ENCODE measurements at regions not wholly inside any gene's neighbourhood (a gene's known extent, or its start where the extent isn't known, plus 50 kb on each side); places are given as distances from the start of the nearest gene placed in this dataset.

- ATAC-seq: no peak
- H4K20me1 ChIP-seq (replicated peaks; ENCODE audit: control insufficient read depth, insufficient read depth, low read length): no peaks in the 10 kb centered on the region
- H3K36me3 ChIP-seq (ENCODE audit: control insufficient read depth, insufficient read depth, low read length): no peaks in the 10 kb centered on the region
- H3K4me3 ChIP-seq: no peak overlapping the region
- no peak overlapping the region for H3K9ac ChIP-seq (ENCODE audit: insufficient read depth in 1 of 2, low read depth in 2 of 2, low read length in 2 of 2)
- H2AFZ ChIP-seq (ENCODE audit: low read depth, low read length): no peak overlapping the region
- intact Hi-C loops (cut with micrococcal nuclease): no loop called here
- ChIA-PET POLR2A (no interaction called here), CTCF (ENCODE audit: low intra/inter-chr PET ratio) (no interaction called here)
- in situ Hi-C loops (cut with MboI): no loop called here
- no peak overlapping the region for H3K27ac ChIP-seq (ENCODE audit: extremely low read depth, low read depth, low read length)
- no peaks in the 10 kb centered on the region for H3K79me2 ChIP-seq (ENCODE audit: control insufficient read depth, insufficient read depth, low read length)
- no peak for FAIRE-seq
- WGBS (ENCODE audit: insufficient coverage, low coverage, missing lambda C conversion rate): 0% methylated on average over 6 of the region's 6 CpGs
- no peak for DNase-seq (ENCODE audit: extremely low read depth in 1 of 4, low spot score in 3 of 4)
- H3K27me3 ChIP-seq (ENCODE audit: control insufficient read depth in 2 of 2, insufficient read depth in 2 of 2, low read length in 2 of 2): no peaks in the 10 kb centered on the region
- H3K9me3 ChIP-seq (replicated peaks; ENCODE audit: control insufficient read depth, insufficient read depth, low read depth, low read length): no peaks in the 10 kb centered on the region
- no peak overlapping the region for H3K4me2 ChIP-seq (ENCODE audit: insufficient read depth, low read length)
- BruUV-seq (replicated peaks): no TSS peak
- no peaks in the 10 kb centered on the region for H3K9me1 ChIP-seq (ENCODE audit: control insufficient read depth, insufficient read depth, low read length)
- H3K4me1 ChIP-seq (replicated peaks in 1 of 2; ENCODE audit: control insufficient read depth in 2 of 2, insufficient read depth in 2 of 2, low read length in 2 of 2): no peaks in the 10 kb centered on the region
- no peak for TF ChIP-seq ETV1 (tag; conservative IDR thresholded peaks at IDR 0.05; ENCODE audit: low read depth)
- TF ChIP-seq ZHX1 (conservative IDR thresholded peaks at IDR 0.05; ENCODE audit: low read length): no peak
- TF ChIP-seq UBTF (IDR thresholded peaks at IDR 0.05; ENCODE audit: borderline replicate concordance in 1 of 2, low read depth in 2 of 2, low read length in 2 of 2): no peak
- TF ChIP-seq ATF2 (CRISPR knock-in tag; IDR thresholded peaks at IDR 0.05): no peak
- TF ChIP-seq CBX8 (IDR thresholded peaks at IDR 0.05; ENCODE audit: borderline replicate concordance, extremely low read depth, low read depth, low read length, poor library complexity, severe bottlenecking): no peak
- TF ChIP-seq ZNF408 (CRISPR knock-in tag; IDR thresholded peaks at IDR 0.05; ENCODE audit: low read depth): no peak
- no peak for TF ChIP-seq SIX5 (IDR thresholded peaks at IDR 0.05; ENCODE audit: borderline replicate concordance in 1 of 2, insufficient read depth in 1 of 2, low read depth in 1 of 2, low read length in 2 of 2)
- TF ChIP-seq RBM39 (optimal IDR thresholded peaks at IDR 0.05; ENCODE audit: low read depth, low read length): no peak
- TF ChIP-seq KAT8 (IDR thresholded peaks at IDR 0.05; ENCODE audit: low read depth): no peak
- no peak for TF ChIP-seq KHSRP (IDR thresholded peaks at IDR 0.05)
- TF ChIP-seq POLR2H (tag; IDR thresholded peaks at IDR 0.05; ENCODE audit: low read depth): no peak
- no peak for TF ChIP-seq MNT (conservative IDR thresholded peaks at IDR 0.05)
- TF ChIP-seq RUNX1 (IDR thresholded peaks at IDR 0.05; ENCODE audit: low read depth): no peak
- TF ChIP-seq FOXK2 (conservative IDR thresholded peaks at IDR 0.05 in 1 of 2, IDR thresholded peaks at IDR 0.05 in 1 of 2; ENCODE audit: low read depth in 2 of 2): no peak
These were observed 119.2 kb downstream of the DDX53 start for GRCh38 chrX:23118890-23119527.
